IMR-90 (cell line): ENCODE measurements at regions not wholly inside any gene's neighbourhood (a gene's known extent, or its start where the extent isn't known, plus 50 kb on each side); places are given as distances from the start of the nearest gene placed in this dataset.
"Not testable (repeated sequence)": the region's sequence is repeated elsewhere in the genome, so short reads cannot be mapped to it uniquely, and the experiment has no call there.

ENCODE experiments used
- ATAC-seq: fragments of 200-7000 bp; cut with Tn5 transposase; 2 replicates; pipeline ENCODE4 v1.9.1; 2020; ENCODE audit warnings: low read depth, mild to moderate bottlenecking, moderate library complexity
- BruUV-seq: library from RNA; stranded (reverse); fragments of 400-500 nt; replicated peaks from 2 replicates; lab custom pipeline; 2021; lab: Mats Ljungman, UMichigan
- CTCF ChIA-PET: fragments of 300-600 bp; formaldehyde crosslinking; extraction: SDS; loops from one replicate; lab custom pipeline; 2021; ENCODE audit warnings: antibody characterized with exemption; lab: Yijun Ruan, JAX
- POLR2A ChIA-PET: fragments of 300-600 bp; sonication (Branson Sonifier 250); formaldehyde crosslinking; loops from one replicate; lab custom pipeline; 2022; ENCODE audit warnings: antibody characterized with exemption; ENCODE audit not compliant: unreplicated experiment; lab: Charles Lee
- DNase-seq: peaks from one replicate; pipeline ENCODE4 v3.0.0; 2013
- H2AFZ ChIP-seq: replicated peaks from 2 replicates; pipeline ENCODE3; 2013; ENCODE audit warnings: low read length, mild to moderate bottlenecking; ENCODE audit not compliant: poor library complexity
- H2AK5ac ChIP-seq: 2 replicates; pipeline ENCODE4 v1.6.1; 2013; ENCODE audit warnings: low read depth, low read length, inconsistent platforms
- H2AK9ac ChIP-seq: replicated peaks from 2 replicates; pipeline ENCODE3; 2013; ENCODE audit warnings: mild to moderate bottlenecking, low read depth, low read length, moderate library complexity; ENCODE audit not compliant: poor library complexity
- H2BK120ac ChIP-seq: 2 replicates; pipeline ENCODE4 v1.6.1; 2013; ENCODE audit warnings: low read depth, low read length, inconsistent platforms
- H2BK15ac ChIP-seq: 3 replicates; pipeline ENCODE4 v1.6.1; 2013; ENCODE audit warnings: low read depth, low read length, inconsistent platforms
- H2BK20ac ChIP-seq: 2 replicates; pipeline ENCODE4 v1.6.1; 2013; ENCODE audit warnings: low read depth, mild to moderate bottlenecking, inconsistent platforms, low read length, moderate library complexity
- H2BK5ac ChIP-seq: 2 replicates; pipeline ENCODE4 v1.6.1; 2013; ENCODE audit warnings: mild to moderate bottlenecking, low read depth, low read length, inconsistent platforms; ENCODE audit not compliant: poor library complexity, severe bottlenecking
- H3K14ac ChIP-seq: replicated peaks from 2 replicates; pipeline ENCODE4 v1.6.1; 2013; ENCODE audit warnings: low read depth, low read length, inconsistent platforms
- H3K18ac ChIP-seq: 2 replicates; pipeline ENCODE4 v1.6.1; 2013; ENCODE audit warnings: low read depth, low read length, control low read depth
- H3K23ac ChIP-seq: 2 replicates; pipeline ENCODE4 v1.6.1; 2013; ENCODE audit warnings: low read depth, low read length, inconsistent platforms
- H3K27ac ChIP-seq: 2 replicates; pipeline ENCODE4 v1.5.1; 2013; ENCODE audit warnings: mild to moderate bottlenecking, control low read depth, low read length; ENCODE audit not compliant: insufficient read depth
- H3K27me3 ChIP-seq: 2 replicates; pipeline ENCODE4 v1.6.1; 2013; ENCODE audit warnings: low read length; ENCODE audit not compliant: control insufficient read depth, insufficient read depth
- H3K36me3 ChIP-seq: 2 replicates; pipeline ENCODE4 v1.6.1; 2013; ENCODE audit warnings: low read length, mixed read lengths; ENCODE audit not compliant: control insufficient read depth, insufficient read depth
- H3K4ac ChIP-seq: 2 replicates; pipeline ENCODE4 v1.6.1; 2013; ENCODE audit warnings: low read depth, low read length, inconsistent platforms
- H3K4me1 ChIP-seq: 2 replicates; pipeline ENCODE4 v1.6.1; 2013; ENCODE audit warnings: low read length, mixed read lengths; ENCODE audit not compliant: control insufficient read depth, insufficient read depth
- H3K4me2 ChIP-seq: 2 replicates; pipeline ENCODE4 v1.6.1; 2013; ENCODE audit warnings: low read depth, mild to moderate bottlenecking, control low read depth, low read length, moderate library complexity
- H3K4me3 ChIP-seq: 2 replicates; pipeline ENCODE4 v1.5.1; 2013; ENCODE audit warnings: low read depth, mild to moderate bottlenecking, control low read depth, low read length, moderate library complexity; ENCODE audit not compliant: insufficient read depth
- H3K56ac ChIP-seq: 2 replicates; pipeline ENCODE4 v1.6.1; 2013; ENCODE audit warnings: low read length, inconsistent platforms; ENCODE audit not compliant: insufficient read depth; ENCODE audit errors: extremely low read depth
- H3K79me1 ChIP-seq, 2 experiments: 2 replicates each; pipeline ENCODE4 v1.6.1; 2013; ENCODE audit warnings: low read length in 2 of 2, inconsistent platforms in 1 of 2, low read depth in 1 of 2
- H3K9ac ChIP-seq: 2 replicates; pipeline ENCODE4 v1.6.1; 2013; ENCODE audit warnings: low read depth, low read length, control low read depth
- H3K9me1 ChIP-seq: 2 replicates; pipeline ENCODE4 v1.6.1; 2013; ENCODE audit warnings: low read length, inconsistent platforms; ENCODE audit not compliant: insufficient read depth
- H3K9me3 ChIP-seq: 2 replicates; pipeline ENCODE4 v1.6.1; 2013; ENCODE audit warnings: low read length; ENCODE audit not compliant: control insufficient read depth, insufficient read depth
- H4K20me1 ChIP-seq: 2 replicates; pipeline ENCODE4 v1.6.1; 2013; ENCODE audit warnings: low read length, inconsistent platforms; ENCODE audit not compliant: insufficient read depth
- H4K5ac ChIP-seq: 2 replicates; pipeline ENCODE4 v1.6.1; 2013; ENCODE audit warnings: mild to moderate bottlenecking, low read depth, low read length, control low read depth
- H4K8ac ChIP-seq, 2 experiments: 2 replicates each; pipeline ENCODE4 v1.6.1; 2013; ENCODE audit warnings: low read depth in 2 of 2, low read length in 2 of 2, control low read depth in 1 of 2, inconsistent platforms in 1 of 2
- H4K91ac ChIP-seq: 2 replicates; pipeline ENCODE4 v1.6.1; 2013; ENCODE audit warnings: low read depth, low read length, inconsistent platforms; ENCODE audit not compliant: insufficient read depth
- WGBS, 2 experiments: methylation state at CpG; one replicate each; pipeline versions ENCODE4 v1.1.5 to v1.1.7; 2013; ENCODE audit warnings: missing lambda C conversion rate in 2 of 2; ENCODE audit not compliant: insufficient read length in 1 of 2; ENCODE audit errors: extremely low coverage in 2 of 2; 5-methylcytosine and 5-hydroxymethylcytosine counted together
- dilution Hi-C: fragments of 300-500 bp; cut with HindIII; formaldehyde crosslinking; loops from one replicate; pipeline ENCODE4 v1.14.3; 2018; ENCODE audit warnings: low sequenced_read_pairs; ENCODE audit not compliant: unreplicated experiment
- in situ Hi-C: fragments of 300-500 bp; cut with MboI; formaldehyde crosslinking; loops from 3 replicates; pipeline ENCODE4 v1.14.3; 2019; ENCODE audit warnings: low sequenced_read_pairs, inconsistent platforms, mixed read lengths
- intact Hi-C: fragments of 100-400 bp; cut with micrococcal nuclease; formaldehyde crosslinking; loops from 2 replicates; pipeline ENCODE4 v1.10.0; 2022

GRCh38 chr2:149754722-149755121 is 167.1 kb upstream of the MMADHC start:
- CTCF ChIA-PET, H2BK20ac ChIP-seq, H3K9me1 ChIP-seq, POLR2A ChIA-PET, H3K36me3 ChIP-seq, H3K4me2 ChIP-seq, H2BK15ac ChIP-seq, H4K91ac ChIP-seq, dilution Hi-C loops, ATAC-seq, H3K4me1 ChIP-seq, H3K79me1 ChIP-seq, H3K9me3 ChIP-seq, H3K27me3 ChIP-seq, H3K56ac ChIP-seq, H4K5ac ChIP-seq, H2BK120ac ChIP-seq, H3K9ac ChIP-seq, H3K27ac ChIP-seq, H3K14ac ChIP-seq, H2AK5ac ChIP-seq, H3K18ac ChIP-seq, BruUV-seq, DNase-seq, in situ Hi-C loops, H2AK9ac ChIP-seq, H3K23ac ChIP-seq, H3K4me3 ChIP-seq, H3K4ac ChIP-seq, H4K8ac ChIP-seq, H2BK5ac ChIP-seq, H2AFZ ChIP-seq, intact Hi-C loops, H4K20me1 ChIP-seq: not testable (repeated sequence)
- WGBS, 2 experiments, result no CpG with 5 or more reads among the region's 1 CpG
